ENCODE measurements at regions not wholly inside any gene's neighbourhood (a gene's known extent, or its start where the extent isn't known, plus 50 kb on each side); places are given as distances from the start of the nearest gene placed in this dataset.

DNA sequence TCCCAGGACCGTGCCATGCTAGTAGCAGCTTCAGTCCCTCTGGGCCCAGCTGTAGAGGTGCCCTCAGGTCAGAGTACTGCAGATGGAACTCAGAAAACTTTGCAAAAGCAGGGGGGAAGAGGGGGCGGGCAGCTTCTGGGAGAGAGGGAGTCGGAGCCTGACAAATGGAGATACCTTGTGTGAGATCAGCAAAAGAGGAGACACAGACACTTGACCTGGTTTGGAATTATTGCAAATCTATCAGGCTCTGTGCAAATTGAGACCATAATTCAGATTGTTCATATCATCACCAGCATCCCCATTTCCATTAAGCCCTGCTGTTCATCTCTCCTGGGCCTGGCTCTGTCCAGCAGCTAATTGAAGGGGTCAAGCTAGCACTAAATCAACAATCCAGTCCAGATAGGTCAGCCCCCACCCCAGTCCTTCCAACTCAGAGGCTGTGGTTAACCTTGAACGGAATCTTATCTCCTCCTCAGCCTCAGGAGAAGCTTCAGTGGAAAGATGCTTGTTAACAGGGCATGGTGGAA is 292.6 kb upstream of the PLET1 start:
- Histone ChIP-seq H3K27me3 (ENCODE audit: control insufficient read depth, insufficient read depth, low read length) (no peaks in the 10 kb centered on the region), H3K4me3 (ENCODE audit: low read depth, low read length) (no peak overlapping the region), H3K9me3 (ENCODE audit: control insufficient read depth, insufficient read depth, low read length) (no peaks in the 10 kb centered on the region), H3K4me1 (ENCODE audit: control insufficient read depth, insufficient read depth, low read length) (no peaks in the 10 kb centered on the region; the same call in 1 of the 2 replicates), H3K27ac (ENCODE audit: low read depth, low read length) (no peak overlapping the region), H3K36me3 (ENCODE audit: control insufficient read depth, insufficient read depth, low read length) (no peaks in the 10 kb centered on the region), H3K9ac (ENCODE audit: low read depth, low read length) (no peak overlapping the region)

DNA sequence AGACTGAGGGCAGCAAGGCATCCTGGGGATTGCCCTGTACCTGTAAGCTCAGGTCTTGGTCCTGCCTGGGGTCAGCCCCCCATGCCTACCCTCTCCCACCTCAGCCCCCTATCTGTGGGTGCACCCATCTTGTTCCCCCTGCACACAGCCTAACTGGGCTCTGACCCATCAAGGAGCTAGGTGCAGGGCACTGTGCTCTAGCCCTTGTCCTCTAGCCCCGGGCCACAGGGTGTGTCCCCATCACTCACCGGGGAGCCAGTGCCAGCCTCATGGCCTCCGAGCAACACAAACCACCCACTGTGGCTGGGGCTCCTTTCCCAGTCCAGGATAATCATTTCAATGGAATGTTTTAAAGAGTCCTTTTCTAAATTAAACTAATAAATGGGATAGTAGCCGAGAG is 293.9 kb upstream of the PLET1 start:
- no peaks in the 10 kb centered on the region for H3K4me1 ChIP-seq (ENCODE audit: control insufficient read depth, insufficient read depth, low read length)
- no peak overlapping the region for H3K9ac ChIP-seq (ENCODE audit: low read depth, low read length)
- no peaks in the 10 kb centered on the region for H3K9me3 ChIP-seq (ENCODE audit: control insufficient read depth, insufficient read depth, low read length)
- no peak overlapping the region for H3K27ac ChIP-seq (ENCODE audit: low read depth, low read length)
- H3K27me3 ChIP-seq (ENCODE audit: control insufficient read depth, insufficient read depth, low read length): no peaks in the 10 kb centered on the region
- no peak overlapping the region for H3K4me3 ChIP-seq (ENCODE audit: low read depth, low read length)
- H3K36me3 ChIP-seq (ENCODE audit: control insufficient read depth, insufficient read depth, low read length): no peaks in the 10 kb centered on the region

DNA sequence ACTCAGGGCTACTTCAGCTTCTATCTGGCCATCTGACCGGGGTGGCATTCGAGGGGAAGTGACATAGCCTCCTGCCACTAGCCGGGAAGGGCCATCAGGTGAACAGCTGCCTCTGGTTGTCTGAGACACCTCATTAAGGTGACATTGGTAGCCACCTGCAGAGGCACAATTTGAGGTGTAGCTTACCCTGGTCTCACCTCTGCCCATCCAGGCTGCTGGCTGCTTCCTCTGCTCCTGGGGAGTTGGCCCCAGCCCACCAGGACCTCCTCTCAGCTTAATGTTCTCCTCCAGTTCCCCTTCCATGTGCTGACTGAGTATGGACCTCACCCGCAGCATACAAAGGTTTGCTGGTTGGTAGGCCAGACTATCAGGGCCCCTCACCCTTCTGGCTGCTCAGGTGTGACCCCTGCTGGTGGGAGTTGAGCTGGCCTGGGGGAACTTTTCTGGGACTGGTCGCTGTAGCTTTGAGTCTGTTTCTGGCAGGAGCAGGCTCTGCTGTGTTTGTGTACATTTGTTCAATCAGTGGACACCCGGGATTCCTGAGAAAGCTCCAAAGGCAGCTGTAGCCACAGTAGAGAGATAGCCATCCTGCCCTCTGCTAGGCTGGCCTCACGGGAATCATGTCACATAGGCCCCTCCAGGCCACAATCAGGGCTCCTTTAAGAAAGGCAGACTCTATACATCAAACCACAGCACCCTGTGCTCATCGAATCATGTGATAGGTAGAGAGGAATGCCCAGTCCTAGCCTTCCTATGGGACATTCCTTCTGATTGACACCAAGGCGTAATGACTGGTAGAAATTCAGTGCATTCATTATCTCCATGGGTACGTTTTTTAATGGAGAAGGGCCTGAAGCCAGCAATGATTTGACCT is 295.1 kb upstream of the PLET1 start:
- H3K9ac ChIP-seq (ENCODE audit: low read depth, low read length): no peak overlapping the region
- H3K4me1 ChIP-seq (ENCODE audit: control insufficient read depth, insufficient read depth, low read length): no peaks in the 10 kb centered on the region
- H3K27me3 ChIP-seq (ENCODE audit: control insufficient read depth, insufficient read depth, low read length): no peaks in the 10 kb centered on the region
- H3K27ac ChIP-seq (ENCODE audit: low read depth, low read length): no peak overlapping the region
- H3K9me3 ChIP-seq (ENCODE audit: control insufficient read depth, insufficient read depth, low read length): no peaks in the 10 kb centered on the region
- no peaks in the 10 kb centered on the region for H3K36me3 ChIP-seq (ENCODE audit: control insufficient read depth, insufficient read depth, low read length)
- no peak overlapping the region for H3K4me3 ChIP-seq (ENCODE audit: low read depth, low read length)

DNA sequence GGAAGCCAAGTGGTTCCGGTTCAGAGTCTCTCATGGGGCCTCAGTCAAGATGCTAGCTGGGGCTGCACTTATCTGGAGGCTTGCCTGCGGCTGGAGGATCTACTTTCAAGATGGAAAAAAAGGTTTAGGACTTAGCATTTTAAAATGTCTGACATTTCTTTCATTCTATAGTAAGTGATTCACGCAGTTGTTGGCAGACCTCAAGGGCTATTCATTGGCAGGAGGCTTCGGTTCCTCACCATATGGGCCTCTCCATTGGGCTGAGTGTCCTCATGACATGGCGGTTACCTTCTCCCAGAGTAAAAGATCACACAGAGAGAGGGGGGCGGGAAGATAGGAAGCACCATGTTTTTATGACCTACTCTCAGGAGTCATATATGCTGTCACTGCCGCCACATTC is 298.0 kb upstream of the PLET1 start:
- Histone ChIP-seq H3K9ac (ENCODE audit: low read depth, low read length) (no peak overlapping the region), H3K27me3 (ENCODE audit: control insufficient read depth, insufficient read depth, low read length) (no peaks in the 10 kb centered on the region), H3K4me1 (ENCODE audit: control insufficient read depth, insufficient read depth, low read length) (no peaks in the 10 kb centered on the region), H3K4me3 (ENCODE audit: low read depth, low read length) (no peak overlapping the region), H3K36me3 (ENCODE audit: control insufficient read depth, insufficient read depth, low read length) (no peaks in the 10 kb centered on the region), H3K27ac (ENCODE audit: low read depth, low read length) (no peak overlapping the region), H3K9me3 (ENCODE audit: control insufficient read depth, insufficient read depth, low read length) (no peaks in the 10 kb centered on the region)

DNA sequence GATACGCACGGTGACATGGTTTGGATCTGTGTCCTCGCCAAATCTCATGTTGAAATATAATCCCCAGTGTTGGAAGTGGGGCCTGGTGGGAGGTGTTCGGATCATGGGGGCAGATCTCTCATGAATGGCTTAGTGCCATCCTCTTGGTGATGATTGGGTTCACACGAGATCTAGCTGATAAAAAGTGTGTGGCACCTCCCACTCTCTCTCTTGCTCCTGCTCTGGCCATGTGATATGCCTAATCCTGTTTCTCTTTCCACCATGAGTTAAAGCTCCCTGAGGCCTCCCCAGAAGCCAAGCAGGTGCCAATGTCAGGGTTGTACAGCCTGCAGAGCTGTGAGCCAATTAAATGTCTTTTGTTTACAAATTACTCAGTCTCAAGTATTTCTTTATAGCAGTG is 303.1 kb upstream of the PLET1 start:
- no peak overlapping the region for H3K27ac ChIP-seq (ENCODE audit: low read depth, low read length)
- H3K9me3 ChIP-seq (ENCODE audit: control insufficient read depth, insufficient read depth, low read length): no peaks in the 10 kb centered on the region
- no peak overlapping the region for H3K9ac ChIP-seq (ENCODE audit: low read depth, low read length)
- H3K4me1 ChIP-seq (ENCODE audit: control insufficient read depth, insufficient read depth, low read length): no peaks in the 10 kb centered on the region
- no peaks in the 10 kb centered on the region for H3K27me3 ChIP-seq (ENCODE audit: control insufficient read depth, insufficient read depth, low read length)
- no peaks in the 10 kb centered on the region for H3K36me3 ChIP-seq (ENCODE audit: control insufficient read depth, insufficient read depth, low read length)
- no peak overlapping the region for H3K4me3 ChIP-seq (ENCODE audit: low read depth, low read length)

DNA sequence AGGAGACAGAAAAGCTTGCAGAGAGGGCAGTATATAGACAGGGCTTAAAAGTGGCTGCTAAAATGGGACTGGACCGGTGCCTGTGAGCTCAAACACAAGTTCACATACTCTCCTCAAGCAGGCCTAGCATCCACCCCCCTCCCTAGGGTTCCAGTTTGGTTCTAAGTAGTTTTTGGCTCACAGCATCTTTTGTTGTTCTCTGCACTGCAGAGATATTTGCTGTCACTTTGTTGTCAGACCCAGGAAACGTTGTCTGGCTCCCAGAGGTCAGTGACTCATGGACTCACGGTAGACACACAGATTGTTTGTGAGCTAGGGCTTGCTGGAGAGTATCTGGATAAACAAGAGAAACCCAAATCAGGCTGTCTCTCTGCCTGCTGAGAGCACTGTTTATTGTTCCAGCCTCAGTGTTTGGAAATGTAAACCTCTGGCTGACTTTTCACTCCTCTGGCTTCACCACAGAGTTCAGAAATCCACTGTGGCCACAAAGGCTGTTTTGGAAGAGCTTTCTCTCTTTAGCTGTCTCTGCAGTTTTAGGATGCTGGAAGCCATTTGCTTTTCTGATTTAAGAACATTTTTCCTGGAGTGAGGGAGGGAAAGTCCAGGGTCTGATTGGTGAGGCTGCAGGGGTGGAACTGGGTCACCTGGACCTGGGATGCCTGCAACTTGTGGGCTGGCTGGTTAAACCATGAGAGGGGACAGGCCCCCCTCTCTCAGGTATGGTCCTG is 303.7 kb upstream of the PLET1 start:
- Histone ChIP-seq H3K9me3 (ENCODE audit: control insufficient read depth, insufficient read depth, low read length) (no peaks in the 10 kb centered on the region), H3K4me1 (ENCODE audit: control insufficient read depth, insufficient read depth, low read length) (no peaks in the 10 kb centered on the region), H3K27ac (ENCODE audit: low read depth, low read length) (no peak overlapping the region), H3K4me3 (ENCODE audit: low read depth, low read length) (no peak overlapping the region), H3K36me3 (ENCODE audit: control insufficient read depth, insufficient read depth, low read length) (no peaks in the 10 kb centered on the region), H3K27me3 (ENCODE audit: control insufficient read depth, insufficient read depth, low read length) (no peaks in the 10 kb centered on the region), H3K9ac (ENCODE audit: low read depth, low read length) (no peak overlapping the region)

DNA sequence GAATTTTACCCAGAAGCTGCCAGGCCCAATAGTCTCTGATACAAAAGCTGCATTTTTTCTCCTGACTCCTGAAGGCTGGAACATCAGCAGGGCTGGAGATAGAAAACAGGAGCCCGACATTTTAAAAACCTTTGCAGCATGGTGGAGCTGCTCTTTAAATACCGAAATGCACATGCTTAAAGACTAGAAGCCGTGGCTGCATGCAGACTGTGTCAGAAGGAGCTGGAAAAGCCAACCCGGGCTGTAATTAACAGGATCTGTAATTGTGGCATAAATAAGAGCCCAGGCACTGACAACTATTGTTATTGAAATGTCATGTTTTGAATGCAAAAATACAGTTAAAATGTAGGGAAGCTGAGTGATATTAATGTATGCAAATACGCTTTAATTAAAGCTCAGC is 304.9 kb upstream of the PLET1 start:
- no peaks in the 10 kb centered on the region for H3K9me3 ChIP-seq (ENCODE audit: control insufficient read depth, insufficient read depth, low read length)
- H3K36me3 ChIP-seq (ENCODE audit: control insufficient read depth, insufficient read depth, low read length): no peaks in the 10 kb centered on the region
- no peaks in the 10 kb centered on the region for H3K4me1 ChIP-seq (ENCODE audit: control insufficient read depth, insufficient read depth, low read length)
- H3K4me3 ChIP-seq (ENCODE audit: low read depth, low read length): no peak overlapping the region
- no peak overlapping the region for H3K9ac ChIP-seq (ENCODE audit: low read depth, low read length)
- H3K27me3 ChIP-seq (ENCODE audit: control insufficient read depth, insufficient read depth, low read length): no peaks in the 10 kb centered on the region
- H3K27ac ChIP-seq (ENCODE audit: low read depth, low read length): no peak overlapping the region

DNA sequence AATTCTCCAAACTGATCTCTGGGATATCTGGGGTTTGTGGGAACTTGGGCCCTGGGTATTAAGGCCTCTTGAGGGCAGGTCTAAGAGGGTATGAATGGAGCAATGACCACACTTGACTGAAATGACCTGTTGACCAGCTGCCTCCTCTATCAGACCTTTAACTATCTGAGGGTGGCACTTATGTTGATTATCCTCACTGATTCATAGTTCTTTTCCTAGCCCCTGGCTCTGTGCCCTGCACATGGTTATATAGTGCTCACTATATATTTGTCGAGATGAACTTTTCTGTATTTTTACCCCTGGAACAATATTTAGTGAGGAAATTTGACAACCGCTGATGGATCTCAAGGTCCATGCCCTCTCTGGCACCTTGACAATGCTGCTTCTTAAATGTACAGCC is 305.5 kb upstream of the PLET1 start:
- no peaks in the 10 kb centered on the region for H3K4me1 ChIP-seq (ENCODE audit: control insufficient read depth, insufficient read depth, low read length)
- no peaks in the 10 kb centered on the region for H3K9me3 ChIP-seq (ENCODE audit: control insufficient read depth, insufficient read depth, low read length)
- no peak overlapping the region for H3K27ac ChIP-seq (ENCODE audit: low read depth, low read length)
- H3K4me3 ChIP-seq (ENCODE audit: low read depth, low read length): no peak overlapping the region
- no peaks in the 10 kb centered on the region for H3K27me3 ChIP-seq (ENCODE audit: control insufficient read depth, insufficient read depth, low read length)
- no peak overlapping the region for H3K9ac ChIP-seq (ENCODE audit: low read depth, low read length)
- no peaks in the 10 kb centered on the region for H3K36me3 ChIP-seq (ENCODE audit: control insufficient read depth, insufficient read depth, low read length)

DNA sequence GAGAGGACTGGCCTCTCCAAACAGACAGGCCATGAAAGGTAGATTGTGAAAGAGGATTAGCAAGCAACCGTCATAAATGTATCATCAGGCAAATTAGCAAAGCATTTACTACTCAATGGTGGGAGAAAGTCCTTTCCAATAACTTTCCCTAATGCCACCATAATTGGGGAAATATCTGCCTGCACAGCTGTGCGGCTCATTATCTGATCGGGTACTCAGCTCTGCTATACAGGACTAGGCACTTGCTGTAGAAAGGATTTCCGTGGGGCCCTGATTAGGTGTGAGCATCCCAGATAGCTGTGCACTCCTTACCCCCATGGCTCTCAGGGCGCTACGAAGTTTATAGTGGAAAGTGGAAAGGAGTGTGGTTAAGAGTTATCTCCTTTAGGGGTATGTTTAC is 309.7 kb upstream of the PLET1 start:
- no peaks in the 10 kb centered on the region for H3K9me3 ChIP-seq (ENCODE audit: control insufficient read depth, insufficient read depth, low read length)
- no peak overlapping the region for H3K27ac ChIP-seq (ENCODE audit: low read depth, low read length)
- no peaks in the 10 kb centered on the region for H3K4me1 ChIP-seq (ENCODE audit: control insufficient read depth, insufficient read depth, low read length)
- no peak overlapping the region for H3K9ac ChIP-seq (ENCODE audit: low read depth, low read length)
- H3K27me3 ChIP-seq (ENCODE audit: control insufficient read depth, insufficient read depth, low read length): no peaks in the 10 kb centered on the region
- no peaks in the 10 kb centered on the region for H3K36me3 ChIP-seq (ENCODE audit: control insufficient read depth, insufficient read depth, low read length)
- no peak overlapping the region for H3K4me3 ChIP-seq (ENCODE audit: low read depth, low read length)

DNA sequence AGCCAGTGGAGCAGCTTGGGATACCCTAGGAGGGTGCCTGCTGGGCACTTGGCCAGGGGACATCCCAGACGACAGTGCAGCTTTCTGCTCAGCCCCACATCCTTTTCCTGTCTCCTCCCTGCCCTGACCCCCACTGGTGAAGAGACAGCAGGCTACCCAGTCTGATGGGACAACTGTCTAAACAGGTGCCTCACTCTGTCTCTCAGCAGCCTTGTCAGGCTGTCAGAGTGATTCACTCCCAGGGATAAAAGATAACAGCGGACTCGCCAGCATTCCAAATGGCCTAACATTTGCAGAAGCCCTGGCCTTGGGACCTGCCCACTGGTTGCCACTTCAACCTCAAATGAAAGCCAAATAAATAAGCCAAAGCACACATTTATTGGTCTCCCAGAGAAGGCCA is 318.6 kb upstream of the PLET1 start:
- Histone ChIP-seq H3K4me3 (ENCODE audit: low read depth, low read length) (no peak overlapping the region), H3K4me1 (ENCODE audit: control insufficient read depth, insufficient read depth, low read length) (no peaks in the 10 kb centered on the region), H3K27ac (ENCODE audit: low read depth, low read length) (no peak overlapping the region), H3K9me3 (ENCODE audit: control insufficient read depth, insufficient read depth, low read length) (no peaks in the 10 kb centered on the region), H3K27me3 (ENCODE audit: control insufficient read depth, insufficient read depth, low read length) (no peaks in the 10 kb centered on the region), H3K36me3 (ENCODE audit: control insufficient read depth, insufficient read depth, low read length) (no peaks in the 10 kb centered on the region), H3K9ac (ENCODE audit: low read depth, low read length) (no peak overlapping the region)

DNA sequence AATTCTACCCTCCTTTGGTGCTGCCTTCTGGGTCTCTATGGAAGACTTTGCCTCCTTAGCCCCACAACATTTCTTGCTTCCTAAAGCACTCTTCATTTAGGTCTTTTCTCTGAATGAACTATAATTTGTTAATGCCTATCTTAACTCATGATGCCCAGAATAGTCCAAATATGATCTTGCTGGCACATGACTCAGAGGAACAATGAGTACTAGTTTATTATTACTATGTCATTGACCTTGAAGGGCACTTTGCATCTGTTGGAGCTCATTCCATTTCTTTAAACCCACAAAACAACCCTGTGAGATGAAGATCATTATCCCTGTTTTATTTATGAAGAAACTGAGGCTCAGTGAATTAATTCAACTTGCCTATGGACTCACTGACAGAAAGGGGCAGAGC is 320.2 kb upstream of the PLET1 start:
- Histone ChIP-seq H3K4me3 (ENCODE audit: low read depth, low read length) (no peak overlapping the region), H3K27ac (ENCODE audit: low read depth, low read length) (no peak overlapping the region), H3K9me3 (ENCODE audit: control insufficient read depth, insufficient read depth, low read length) (no peaks in the 10 kb centered on the region)

More for the DNA sequence above, 320.2 kb upstream of the PLET1 start:
- Histone ChIP-seq H3K36me3 (ENCODE audit: control insufficient read depth, insufficient read depth, low read length) (no peaks in the 10 kb centered on the region), H3K4me1 (ENCODE audit: control insufficient read depth, insufficient read depth, low read length) (no peaks in the 10 kb centered on the region), H3K27me3 (ENCODE audit: control insufficient read depth, insufficient read depth, low read length) (no peaks in the 10 kb centered on the region), H3K9ac (ENCODE audit: low read depth, low read length) (no peak overlapping the region)
